GM12878 (cell line): ENCODE measurements at regions not wholly inside any gene's neighbourhood (a gene's known extent, or its start where the extent isn't known, plus 50 kb on each side); places are given as distances from the start of the nearest gene placed in this dataset.

Experiments
- ATAC-seq: fragments of 200-7000 bp; cut with Tn5 transposase; 3 replicates; pipeline ENCODE4 v1.9.1; 2020; ENCODE audit warnings: mild to moderate bottlenecking, moderate library complexity
- BruUV-seq: library from RNA; stranded (reverse); fragments of 400-500 nt; replicated peaks from 2 replicates; lab custom pipeline; 2021; lab: Mats Ljungman, UMichigan
- CTCF ChIA-PET: fragments of 300-600 bp; sonication (Branson Sonifier 250); formaldehyde crosslinking; extraction: SDS; loops from one replicate; lab custom pipeline; 2021; ENCODE audit warnings: inconsistent platforms; lab: Yijun Ruan, JAX
- POLR2A ChIA-PET: fragments of 350-600 bp; formaldehyde crosslinking; extraction: SDS; loops from one replicate; lab custom pipeline; 2021; ENCODE audit warnings: inconsistent platforms; lab: Charles Lee
- RAD21 ChIA-PET: fragments of 300-600 bp; sonication (Branson Sonifier 250); formaldehyde crosslinking; loops from one replicate; lab custom pipeline; 2023; ENCODE audit warnings: antibody characterized with exemption; ENCODE audit not compliant: unreplicated experiment; lab: Charles Lee
- SMC1A ChIA-PET: fragments of 300-600 bp; sonication (Branson Sonifier 250); formaldehyde crosslinking; loops from one replicate; lab custom pipeline; 2023; ENCODE audit not compliant: unreplicated experiment, uncharacterized antibody; lab: Charles Lee
- DNase-seq: peaks from one replicate; pipeline ENCODE4 v3.0.0-alpha.2; 2011; ENCODE audit warnings: low read depth, low spot score
- FAIRE-seq: peaks from 3 replicates; lab custom pipeline; 2011; peaks lifted over from hg19 to GRCh38; lab: Jason Lieb, UNC
- H2AFZ ChIP-seq: 2 replicates; pipeline ENCODE4 v1.6.0; 2011; ENCODE audit warnings: low read depth, low read length, control low read depth; ENCODE audit not compliant: control insufficient read depth
- H3K27ac ChIP-seq: 2 replicates; pipeline ENCODE4 v1.5.1; 2011; ENCODE audit warnings: control low read depth; ENCODE audit not compliant: control insufficient read depth, insufficient read depth
- H3K27me3 ChIP-seq, 2 experiments: replicated peaks in 1 of 2; 2 replicates each; pipeline versions ENCODE4 v1.6.0 to v1.6.1; 2011; ENCODE audit warnings: low read length in 1 of 2; ENCODE audit not compliant: control insufficient read depth in 2 of 2, insufficient read depth in 2 of 2
- H3K36me3 ChIP-seq, 2 experiments: 2 replicates each; pipeline ENCODE4 v1.5.1; 2011; ENCODE audit warnings: low read length in 1 of 2; ENCODE audit not compliant: control insufficient read depth in 2 of 2, insufficient read depth in 2 of 2
- H3K4me1 ChIP-seq: 2 replicates; pipeline ENCODE4 v1.6.1; 2011; ENCODE audit warnings: mild to moderate bottlenecking, low read length, moderate library complexity, mixed read lengths; ENCODE audit not compliant: control insufficient read depth, insufficient read depth
- H3K4me2 ChIP-seq: 2 replicates; pipeline ENCODE4 v1.6.0; 2011; ENCODE audit warnings: control low read depth; ENCODE audit not compliant: control insufficient read depth, insufficient read depth
- H3K4me3 ChIP-seq: fragments of 200-600 bp; sonication (generic); 2 replicates; pipeline ENCODE4 v1.5.1; 2016
- H3K79me2 ChIP-seq: 2 replicates; pipeline ENCODE4 v1.6.0; 2011; ENCODE audit warnings: low read length; ENCODE audit not compliant: control insufficient read depth, insufficient read depth
- H3K9ac ChIP-seq: 2 replicates; pipeline ENCODE4 v1.8.0; 2011; ENCODE audit warnings: low read length, control low read depth, mixed read lengths; ENCODE audit not compliant: control insufficient read depth, insufficient read depth
- H3K9me3 ChIP-seq: replicated peaks from 3 replicates; pipeline ENCODE4 v1.5.1; 2011; ENCODE audit warnings: mild to moderate bottlenecking, low read length; ENCODE audit not compliant: control insufficient read depth, insufficient read depth
- H4K20me1 ChIP-seq: 2 replicates; pipeline ENCODE4 v1.6.0; 2011; ENCODE audit not compliant: control insufficient read depth, insufficient read depth
- CHD4 ChIP-seq: fragments of 200-600 bp; sonication (generic); IDR thresholded peaks from 2 replicates; pipeline ENCODE4 v1.6.1; 2016; ENCODE audit warnings: mild to moderate bottlenecking
- KAT2A ChIP-seq: conservative IDR thresholded peaks from 2 replicates; pipeline ENCODE4 v1.6.1; 2011; ENCODE audit warnings: low read depth, low read length; ENCODE audit not compliant: control insufficient read depth
- NFIC ChIP-seq: IDR thresholded peaks from 2 replicates; pipeline ENCODE4 v1.6.1; 2012; ENCODE audit warnings: low read depth, mild to moderate bottlenecking, inconsistent platforms, low read length, moderate library complexity
- RUNX3 ChIP-seq: IDR thresholded peaks from 2 replicates; pipeline ENCODE4 v1.6.1; 2012; ENCODE audit warnings: low read length, inconsistent platforms
- SUZ12 ChIP-seq: fragments of 200-600 bp; sonication (generic); IDR thresholded peaks from one replicate; pipeline ENCODE4 v1.6.1; 2018; ENCODE audit warnings: antibody characterized with exemption, mild to moderate bottlenecking; ENCODE audit not compliant: unreplicated experiment
- WGBS: methylation state at CpG from one replicate; pipeline ENCODE4 v1.1.6; 2016; ENCODE audit warnings: low lambda C conversion rate; ENCODE audit not compliant: insufficient replicate concordance, insufficient coverage; ENCODE audit errors: missing lambda C conversion rate; 5-methylcytosine and 5-hydroxymethylcytosine counted together
- in situ Hi-C: fragments of 300-500 bp; cut with MboI; formaldehyde crosslinking; loops from 9 replicates; pipeline ENCODE4 v1.14.3; 2018; ENCODE audit warnings: mixed read lengths
- intact Hi-C: fragments of 100-400 bp; cut with micrococcal nuclease; formaldehyde crosslinking; loops from one replicate; pipeline ENCODE4 v1.14.2; 2022; ENCODE audit not compliant: unreplicated experiment
- TF ChIP-seq, protein P1 (sequence below): IDR thresholded peaks from 2 replicates; pipeline ENCODE4 v1.6.1; 2011; ENCODE audit warnings: low read depth, mild to moderate bottlenecking, low read length, moderate library complexity, borderline replicate concordance; ENCODE audit errors: extremely low read depth
- TF ChIP-seq, protein P2 (sequence below): fragments of 450-650 bp; IDR thresholded peaks from 2 replicates; pipeline ENCODE4 v1.6.1; 2014; ENCODE audit warnings: mild to moderate bottlenecking
- TF ChIP-seq, protein P3 (sequence below): fragments of 150-350 bp; IDR thresholded peaks from 2 replicates; pipeline ENCODE4 v1.6.1; 2016; ENCODE audit warnings: low read depth, low read length
- TF ChIP-seq, protein P4 (sequence below): fragments of 450-650 bp; IDR thresholded peaks from 2 replicates; pipeline ENCODE4 v1.6.1; 2017; ENCODE audit warnings: mild to moderate bottlenecking

DNA sequence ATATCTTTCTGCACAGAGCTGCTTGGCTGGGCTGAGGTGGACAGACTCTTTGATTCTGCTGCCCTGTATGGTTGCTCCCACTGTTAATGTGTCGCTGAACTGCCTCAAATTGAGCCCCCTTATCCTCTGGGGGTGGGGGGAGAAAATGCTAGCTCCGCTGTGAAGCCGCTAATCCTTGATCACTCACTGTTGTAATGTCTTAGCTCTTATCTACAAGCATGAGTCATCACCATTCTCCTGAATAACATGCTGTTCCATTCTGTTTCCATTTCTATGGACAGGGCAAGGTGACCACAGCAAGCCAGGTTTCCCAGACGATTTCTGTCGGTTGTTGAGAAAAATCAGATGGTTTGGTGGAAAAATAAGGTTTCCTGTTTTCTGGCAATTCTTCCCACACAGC is 218.4 kb upstream of the GGTLC1 start:
- ChIA-PET CTCF (no interaction called here), SMC1A (no interaction called here), POLR2A (no interaction called here), RAD21 (no interaction called here)
- Histone ChIP-seq H3K4me1 (no peaks in the 10 kb centered on the region), H2AFZ (no peak overlapping the region), H4K20me1 (no peaks in the 10 kb centered on the region), H3K27me3 (peaks cover 0 to 2% of the 10 kb centered on the region in 2 experiments; a peak in 2 of 4 replicates), H3K9me3 (no peaks in the 10 kb centered on the region), H3K9ac (no peak overlapping the region), H3K36me3 (no peaks in the 10 kb centered on the region), H3K4me2 (no peak overlapping the region), H3K27ac (no peak overlapping the region), H3K79me2 (no peaks in the 10 kb centered on the region), H3K4me3 (no peak overlapping the region)
- in situ Hi-C loops = no loop called here
- FAIRE-seq (no peak), DNase-seq (no peak), ATAC-seq (no peak)
- no TSS peak for BruUV-seq
- TF ChIP-seq, protein P1, sequence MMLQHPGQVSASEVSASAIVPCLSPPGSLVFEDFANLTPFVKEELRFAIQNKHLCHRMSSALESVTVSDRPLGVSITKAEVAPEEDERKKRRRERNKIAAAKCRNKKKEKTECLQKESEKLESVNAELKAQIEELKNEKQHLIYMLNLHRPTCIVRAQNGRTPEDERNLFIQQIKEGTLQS = no peak
- TF ChIP-seq KAT2A (no peak), SUZ12 (no peak)
- TF ChIP-seq, protein P2, sequence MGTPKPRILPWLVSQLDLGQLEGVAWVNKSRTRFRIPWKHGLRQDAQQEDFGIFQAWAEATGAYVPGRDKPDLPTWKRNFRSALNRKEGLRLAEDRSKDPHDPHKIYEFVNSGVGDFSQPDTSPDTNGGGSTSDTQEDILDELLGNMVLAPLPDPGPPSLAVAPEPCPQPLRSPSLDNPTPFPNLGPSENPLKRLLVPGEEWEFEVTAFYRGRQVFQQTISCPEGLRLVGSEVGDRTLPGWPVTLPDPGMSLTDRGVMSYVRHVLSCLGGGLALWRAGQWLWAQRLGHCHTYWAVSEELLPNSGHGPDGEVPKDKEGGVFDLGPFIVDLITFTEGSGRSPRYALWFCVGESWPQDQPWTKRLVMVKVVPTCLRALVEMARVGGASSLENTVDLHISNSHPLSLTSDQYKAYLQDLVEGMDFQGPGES = no peak
- 29% methylated on average over 5 of the region's 5 CpGs for WGBS
- intact Hi-C loops = no loop called here

DNA sequence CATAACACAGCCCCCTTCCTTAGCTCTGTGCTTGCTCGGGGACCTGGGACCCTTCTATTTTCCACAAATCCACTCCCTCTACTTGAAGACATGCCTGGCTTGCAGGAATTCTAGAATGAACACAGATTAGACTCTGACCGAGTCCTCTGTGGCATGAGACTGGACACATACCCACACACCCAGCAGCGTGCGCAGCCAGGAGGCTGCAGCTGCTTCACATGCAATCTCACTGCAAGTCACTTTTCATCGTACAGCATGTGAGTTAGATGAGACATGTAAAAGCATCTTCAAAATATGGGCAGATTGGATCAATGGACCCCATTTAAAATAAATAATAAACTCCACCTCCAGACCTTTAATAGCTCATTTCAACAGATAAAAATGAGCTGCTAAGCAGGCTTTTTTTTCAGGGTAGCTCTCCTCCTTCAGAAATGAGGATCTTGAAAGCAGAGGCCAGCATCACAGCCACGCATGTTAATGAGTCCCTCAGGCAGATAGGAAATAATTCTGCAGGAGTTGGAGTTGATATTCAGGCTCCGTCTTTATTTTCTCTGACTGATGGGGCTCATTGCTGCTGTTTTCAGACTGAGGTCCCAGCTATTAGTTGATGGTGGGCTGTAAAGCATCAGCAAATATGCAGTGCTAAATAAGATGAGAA is 215.1 kb upstream of the GGTLC1 start:
- H3K9me3 ChIP-seq = no peaks in the 10 kb centered on the region
- ChIA-PET SMC1A (interaction anchor here (0.9 kb wide), 1 partner anchor 20 kb away, joined by 3 read pairs; no protein-coding TSS in a partner anchor), CTCF (no interaction called here), POLR2A (no interaction called here), RAD21 (no interaction called here)
- no peaks in the 10 kb centered on the region for H3K36me3 ChIP-seq
- no peaks in the 10 kb centered on the region for H4K20me1 ChIP-seq
- H3K79me2 ChIP-seq = no peaks in the 10 kb centered on the region
- DNase-seq (no peak), ATAC-seq (no peak), FAIRE-seq (no peak)
- no TSS peak for BruUV-seq
- no peak overlapping the region for H3K4me2 ChIP-seq
- H3K27me3 ChIP-seq = no peaks in the 10 kb centered on the region
- 27% methylated on average over 7 of the region's 7 CpGs for WGBS
- intact Hi-C loops = no loop called here
- in situ Hi-C loops = no loop called here
- no peaks in the 10 kb centered on the region for H3K4me1 ChIP-seq
- H3K27ac ChIP-seq = no peak overlapping the region
- no peak overlapping the region for H2AFZ ChIP-seq
- no peak overlapping the region for H3K4me3 ChIP-seq
- no peak overlapping the region for H3K9ac ChIP-seq
- TF ChIP-seq, protein P3, sequence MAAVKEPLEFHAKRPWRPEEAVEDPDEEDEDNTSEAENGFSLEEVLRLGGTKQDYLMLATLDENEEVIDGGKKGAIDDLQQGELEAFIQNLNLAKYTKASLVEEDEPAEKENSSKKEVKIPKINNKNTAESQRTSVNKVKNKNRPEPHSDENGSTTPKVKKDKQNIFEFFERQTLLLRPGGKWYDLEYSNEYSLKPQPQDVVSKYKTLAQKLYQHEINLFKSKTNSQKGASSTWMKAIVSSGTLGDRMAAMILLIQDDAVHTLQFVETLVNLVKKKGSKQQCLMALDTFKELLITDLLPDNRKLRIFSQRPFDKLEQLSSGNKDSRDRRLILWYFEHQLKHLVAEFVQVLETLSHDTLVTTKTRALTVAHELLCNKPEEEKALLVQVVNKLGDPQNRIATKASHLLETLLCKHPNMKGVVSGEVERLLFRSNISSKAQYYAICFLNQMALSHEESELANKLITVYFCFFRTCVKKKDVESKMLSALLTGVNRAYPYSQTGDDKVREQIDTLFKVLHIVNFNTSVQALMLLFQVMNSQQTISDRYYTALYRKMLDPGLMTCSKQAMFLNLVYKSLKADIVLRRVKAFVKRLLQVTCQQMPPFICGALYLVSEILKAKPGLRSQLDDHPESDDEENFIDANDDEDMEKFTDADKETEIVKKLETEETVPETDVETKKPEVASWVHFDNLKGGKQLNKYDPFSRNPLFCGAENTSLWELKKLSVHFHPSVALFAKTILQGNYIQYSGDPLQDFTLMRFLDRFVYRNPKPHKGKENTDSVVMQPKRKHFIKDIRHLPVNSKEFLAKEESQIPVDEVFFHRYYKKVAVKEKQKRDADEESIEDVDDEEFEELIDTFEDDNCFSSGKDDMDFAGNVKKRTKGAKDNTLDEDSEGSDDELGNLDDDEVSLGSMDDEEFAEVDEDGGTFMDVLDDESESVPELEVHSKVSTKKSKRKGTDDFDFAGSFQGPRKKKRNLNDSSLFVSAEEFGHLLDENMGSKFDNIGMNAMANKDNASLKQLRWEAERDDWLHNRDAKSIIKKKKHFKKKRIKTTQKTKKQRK = no peak
- TF ChIP-seq, protein P4, sequence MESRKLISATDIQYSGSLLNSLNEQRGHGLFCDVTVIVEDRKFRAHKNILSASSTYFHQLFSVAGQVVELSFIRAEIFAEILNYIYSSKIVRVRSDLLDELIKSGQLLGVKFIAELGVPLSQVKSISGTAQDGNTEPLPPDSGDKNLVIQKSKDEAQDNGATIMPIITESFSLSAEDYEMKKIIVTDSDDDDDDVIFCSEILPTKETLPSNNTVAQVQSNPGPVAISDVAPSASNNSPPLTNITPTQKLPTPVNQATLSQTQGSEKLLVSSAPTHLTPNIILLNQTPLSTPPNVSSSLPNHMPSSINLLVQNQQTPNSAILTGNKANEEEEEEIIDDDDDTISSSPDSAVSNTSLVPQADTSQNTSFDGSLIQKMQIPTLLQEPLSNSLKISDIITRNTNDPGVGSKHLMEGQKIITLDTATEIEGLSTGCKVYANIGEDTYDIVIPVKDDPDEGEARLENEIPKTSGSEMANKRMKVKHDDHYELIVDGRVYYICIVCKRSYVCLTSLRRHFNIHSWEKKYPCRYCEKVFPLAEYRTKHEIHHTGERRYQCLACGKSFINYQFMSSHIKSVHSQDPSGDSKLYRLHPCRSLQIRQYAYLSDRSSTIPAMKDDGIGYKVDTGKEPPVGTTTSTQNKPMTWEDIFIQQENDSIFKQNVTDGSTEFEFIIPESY = no peak
- TF ChIP-seq NFIC = no peak
- TF ChIP-seq RUNX3 = no peak
- no peak for TF ChIP-seq CHD4
